ENCODE measurements at regions not wholly inside any gene's neighbourhood (a gene's known extent, or its start where the extent isn't known, plus 50 kb on each side); places are given as distances from the start of the nearest gene placed in this dataset.

- Histone ChIP-seq H3K36me3 (ENCODE audit: control insufficient read depth, insufficient read depth, low read length) (no peaks in the 10 kb centered on the region), H3K4me3 (replicated peaks; ENCODE audit: low read depth, low read length) (no peak overlapping the region), H3K27me3 (replicated peaks; ENCODE audit: control insufficient read depth, insufficient read depth, low read length) (no peaks in the 10 kb centered on the region)
- TF ChIP-seq CTCF (IDR thresholded peaks at IDR 0.05; ENCODE audit: insufficient read depth, low read length, poor library complexity, severe bottlenecking): no peak
- DNase-seq (ENCODE audit: extremely low read depth, insufficient read length): no peak
These were observed 103.7 kb upstream of the PRMT6 start for GRCh38 chr1:106952776-106953175.

- TF ChIP-seq CTCF (IDR thresholded peaks at IDR 0.05; ENCODE audit: insufficient read depth, low read length, poor library complexity, severe bottlenecking): no peak
- Histone ChIP-seq H3K27me3 (replicated peaks; ENCODE audit: control insufficient read depth, insufficient read depth, low read length) (no peaks in the 10 kb centered on the region), H3K36me3 (ENCODE audit: control insufficient read depth, insufficient read depth, low read length) (no peaks in the 10 kb centered on the region), H3K4me3 (replicated peaks; ENCODE audit: low read depth, low read length) (no peak overlapping the region)
- no peak for DNase-seq (ENCODE audit: extremely low read depth, insufficient read length)
These were observed 101.7 kb upstream of the PRMT6 start for GRCh38 chr1:106954661-106955229.

GRCh38 chr1:106956721-106957120 lies 99.8 kb upstream of the PRMT6 start:
- no peak overlapping the region for H3K4me3 ChIP-seq (replicated peaks; ENCODE audit: low read depth, low read length)
- no peaks in the 10 kb centered on the region for H3K27me3 ChIP-seq (replicated peaks; ENCODE audit: control insufficient read depth, insufficient read depth, low read length)
- no peaks in the 10 kb centered on the region for H3K36me3 ChIP-seq (ENCODE audit: control insufficient read depth, insufficient read depth, low read length)
- no peak for DNase-seq (ENCODE audit: extremely low read depth, insufficient read length)
- TF ChIP-seq CTCF (IDR thresholded peaks at IDR 0.05; ENCODE audit: insufficient read depth, low read length, poor library complexity, severe bottlenecking): no peak

- TF ChIP-seq CTCF (IDR thresholded peaks at IDR 0.05; ENCODE audit: insufficient read depth, low read length, poor library complexity, severe bottlenecking): peak; percentile 11
- Histone ChIP-seq H3K27me3 (replicated peaks; ENCODE audit: control insufficient read depth, insufficient read depth, low read length) (no peaks in the 10 kb centered on the region), H3K4me3 (replicated peaks; ENCODE audit: low read depth, low read length) (no peak overlapping the region), H3K36me3 (ENCODE audit: control insufficient read depth, insufficient read depth, low read length) (no peaks in the 10 kb centered on the region)
- DNase-seq (ENCODE audit: extremely low read depth, insufficient read length): no peak
These were observed 98.7 kb upstream of the PRMT6 start for GRCh38 chr1:106957795-106958194.

GRCh38 chr1:106960412-106960811 lies 96.1 kb upstream of the PRMT6 start:
- TF ChIP-seq CTCF (IDR thresholded peaks at IDR 0.05; ENCODE audit: insufficient read depth, low read length, poor library complexity, severe bottlenecking): no peak

GRCh38 chr1:106961646-106962045 lies 94.8 kb upstream of the PRMT6 start:
- Histone ChIP-seq H3K27me3 (replicated peaks; ENCODE audit: control insufficient read depth, insufficient read depth, low read length) (no peaks in the 10 kb centered on the region), H3K4me3 (replicated peaks; ENCODE audit: low read depth, low read length) (no peak overlapping the region), H3K36me3 (ENCODE audit: control insufficient read depth, insufficient read depth, low read length) (no peaks in the 10 kb centered on the region)
- TF ChIP-seq CTCF (IDR thresholded peaks at IDR 0.05; ENCODE audit: insufficient read depth, low read length, poor library complexity, severe bottlenecking): no peak
- DNase-seq (ENCODE audit: extremely low read depth, insufficient read length): no peak

More at GRCh38 chr1:106960412-106960811, 96.1 kb upstream of the PRMT6 start:
- H3K27me3 ChIP-seq (replicated peaks; ENCODE audit: control insufficient read depth, insufficient read depth, low read length): no peaks in the 10 kb centered on the region
- no peaks in the 10 kb centered on the region for H3K36me3 ChIP-seq (ENCODE audit: control insufficient read depth, insufficient read depth, low read length)
- H3K4me3 ChIP-seq (replicated peaks; ENCODE audit: low read depth, low read length): no peak overlapping the region
- peak; percentile 16 for DNase-seq (ENCODE audit: extremely low read depth, insufficient read length)
